ENCODE measurements at regions not wholly inside any gene's neighbourhood (a gene's known extent, or its start where the extent isn't known, plus 50 kb on each side); places are given as distances from the start of the nearest gene placed in this dataset.

DNA sequence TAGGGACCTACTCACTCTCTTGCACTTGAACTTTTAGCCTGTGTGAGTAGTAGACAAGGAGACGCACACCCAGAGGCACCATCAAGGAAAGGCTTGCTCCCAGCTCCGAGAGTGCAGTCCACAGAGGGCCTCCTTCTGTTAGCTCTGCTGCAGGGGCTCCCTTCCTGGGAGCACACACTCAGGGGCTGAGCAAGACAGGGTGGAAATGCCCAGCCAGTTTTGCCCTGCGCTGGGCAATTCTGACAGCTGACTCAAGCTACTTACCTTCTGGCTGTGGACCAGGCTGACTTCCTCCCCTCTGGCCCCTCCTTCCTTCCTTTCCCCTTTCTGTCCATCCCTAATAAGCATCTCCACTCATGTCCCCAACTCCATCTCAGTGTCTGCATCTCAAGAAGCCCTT lies 449.1 kb downstream of the PTPRU start:
- TF ChIP-seq FOSL1 (IDR thresholded peaks at IDR 0.05; ENCODE audit: low read depth) (no peak), EGR1 (IDR thresholded peaks at IDR 0.05; ENCODE audit: low read depth) (no peak), ZNF274 (IDR thresholded peaks at IDR 0.05; ENCODE audit: low read depth, low read length) (no peak), CEBPB (IDR thresholded peaks at IDR 0.05; ENCODE audit: low read depth) (no peak), CBX3 (IDR thresholded peaks at IDR 0.05; ENCODE audit: low read depth) (no peak), SIN3A (IDR thresholded peaks at IDR 0.05; ENCODE audit: low read depth) (no peak), JUND (IDR thresholded peaks at IDR 0.05) (no peak), SRF (IDR thresholded peaks at IDR 0.05; ENCODE audit: low read depth) (no peak)
- TF ChIP-seq, protein P1, sequence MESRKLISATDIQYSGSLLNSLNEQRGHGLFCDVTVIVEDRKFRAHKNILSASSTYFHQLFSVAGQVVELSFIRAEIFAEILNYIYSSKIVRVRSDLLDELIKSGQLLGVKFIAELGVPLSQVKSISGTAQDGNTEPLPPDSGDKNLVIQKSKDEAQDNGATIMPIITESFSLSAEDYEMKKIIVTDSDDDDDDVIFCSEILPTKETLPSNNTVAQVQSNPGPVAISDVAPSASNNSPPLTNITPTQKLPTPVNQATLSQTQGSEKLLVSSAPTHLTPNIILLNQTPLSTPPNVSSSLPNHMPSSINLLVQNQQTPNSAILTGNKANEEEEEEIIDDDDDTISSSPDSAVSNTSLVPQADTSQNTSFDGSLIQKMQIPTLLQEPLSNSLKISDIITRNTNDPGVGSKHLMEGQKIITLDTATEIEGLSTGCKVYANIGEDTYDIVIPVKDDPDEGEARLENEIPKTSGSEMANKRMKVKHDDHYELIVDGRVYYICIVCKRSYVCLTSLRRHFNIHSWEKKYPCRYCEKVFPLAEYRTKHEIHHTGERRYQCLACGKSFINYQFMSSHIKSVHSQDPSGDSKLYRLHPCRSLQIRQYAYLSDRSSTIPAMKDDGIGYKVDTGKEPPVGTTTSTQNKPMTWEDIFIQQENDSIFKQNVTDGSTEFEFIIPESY (IDR thresholded peaks at IDR 0.05; ENCODE audit: extremely low read depth, insufficient replicate concordance, low read length), result no peak
- TF ChIP-seq, protein P2, sequence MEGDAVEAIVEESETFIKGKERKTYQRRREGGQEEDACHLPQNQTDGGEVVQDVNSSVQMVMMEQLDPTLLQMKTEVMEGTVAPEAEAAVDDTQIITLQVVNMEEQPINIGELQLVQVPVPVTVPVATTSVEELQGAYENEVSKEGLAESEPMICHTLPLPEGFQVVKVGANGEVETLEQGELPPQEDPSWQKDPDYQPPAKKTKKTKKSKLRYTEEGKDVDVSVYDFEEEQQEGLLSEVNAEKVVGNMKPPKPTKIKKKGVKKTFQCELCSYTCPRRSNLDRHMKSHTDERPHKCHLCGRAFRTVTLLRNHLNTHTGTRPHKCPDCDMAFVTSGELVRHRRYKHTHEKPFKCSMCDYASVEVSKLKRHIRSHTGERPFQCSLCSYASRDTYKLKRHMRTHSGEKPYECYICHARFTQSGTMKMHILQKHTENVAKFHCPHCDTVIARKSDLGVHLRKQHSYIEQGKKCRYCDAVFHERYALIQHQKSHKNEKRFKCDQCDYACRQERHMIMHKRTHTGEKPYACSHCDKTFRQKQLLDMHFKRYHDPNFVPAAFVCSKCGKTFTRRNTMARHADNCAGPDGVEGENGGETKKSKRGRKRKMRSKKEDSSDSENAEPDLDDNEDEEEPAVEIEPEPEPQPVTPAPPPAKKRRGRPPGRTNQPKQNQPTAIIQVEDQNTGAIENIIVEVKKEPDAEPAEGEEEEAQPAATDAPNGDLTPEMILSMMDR (IDR thresholded peaks at IDR 0.05 in 2 of 3, conservative IDR thresholded peaks at IDR 0.05 in 1 of 3; ENCODE audit: borderline replicate concordance in 1 of 3, insufficient read depth in 1 of 3, low read depth in 2 of 3, low read length in 2 of 3), result no peak
- Histone ChIP-seq H3K4me1 (ENCODE audit: control insufficient read depth in 1 of 2, insufficient read depth in 2 of 2, low read length in 2 of 2) (peaks cover 0 to 10% of the 10 kb centered on the region in 2 experiments; a peak in 2 of 4 replicates), H2AFZ (ENCODE audit: low read depth, low read length, poor library complexity, severe bottlenecking) (no peak overlapping the region), H3K9me3 (ENCODE audit: control insufficient read depth in 1 of 2, insufficient read depth in 1 of 2, low read depth in 1 of 2, low read length in 2 of 2) (no peaks in the 10 kb centered on the region), H3K27me3 (ENCODE audit: insufficient read depth, low read length) (peaks cover 38% of the 10 kb centered on the region), H3K79me2 (ENCODE audit: insufficient read depth, low read length) (no peaks in the 10 kb centered on the region), H3K9me2 (ENCODE audit: insufficient read depth) (no peaks in the 10 kb centered on the region), H3K27ac (ENCODE audit: low read depth, low read length) (no peak overlapping the region), H3K36me3 (ENCODE audit: control insufficient read depth in 1 of 2, insufficient read depth in 2 of 2, low read length in 2 of 2) (no peaks in the 10 kb centered on the region), H3K9ac (ENCODE audit: low read length) (no peak overlapping the region), H3K4me3 (replicated peaks in 1 of 2; ENCODE audit: low read depth in 1 of 2, low read length in 2 of 2) (no peak overlapping the region), H4K20me1 (ENCODE audit: insufficient read depth) (no peaks in the 10 kb centered on the region), H3K4me2 (ENCODE audit: low read length) (no peak overlapping the region)
- intact Hi-C loops (cut with micrococcal nuclease), result no loop called here
- CTCF ChIA-PET, result no interaction called here
- ATAC-seq, result no peak
- no peak for DNase-seq (ENCODE audit: low read depth, low spot score)
- no TSS peak for BruUV-seq (replicated peaks)
- POLR2A ChIA-PET, result no interaction called here
- RAD21 ChIA-PET (ENCODE audit: low non-redundant PET in 1 of 2, low total read pairs in 2 of 2, uncharacterized antibody in 2 of 2, unreplicated experiment in 2 of 2), result no interaction called here

All from HCT116 (cell line).